T-cell (primary cell): ENCODE measurements at regions not wholly inside any gene's neighbourhood (a gene's known extent, or its start where the extent isn't known, plus 50 kb on each side); places are given as distances from the start of the nearest gene placed in this dataset.
"Not testable (repeated sequence)": the region's sequence is repeated elsewhere in the genome, so short reads cannot be mapped to it uniquely, and the experiment has no call there.

Experiments
- ATAC-seq, 4 experiments: fragments of 200-7000 bp in 3 of 4; fragments of 150-1000 bp in 1 of 4; cut with Tn5 transposase; replicated peaks in 1 of 4; 1 replicate in 3 of 4; 2 replicates in 1 of 4; pipeline ENCODE4 v1.10.0; 2021; ENCODE audit warnings: moderate library complexity in 3 of 4, mild to moderate bottlenecking in 2 of 4, moderate number of reproducible peaks in 1 of 4
- CTCF ChIA-PET, 2 donors: fragments of 300-600 bp; sonication (Branson Sonifier 250); formaldehyde crosslinking; loops; one replicate each; lab custom pipeline; 2022; ENCODE audit warnings: antibody characterized with exemption in 2 of 2; lab: Charles Lee
- POLR2A ChIA-PET, 2 donors: fragments of 300-600 bp; sonication (Branson Sonifier 250); formaldehyde crosslinking; loops; one replicate each; lab custom pipeline; 2022; ENCODE audit warnings: antibody characterized with exemption in 2 of 2; lab: Charles Lee
- DNase-seq, 35 experiments: peaks; one replicate each; pipeline versions ENCODE4 v3.0.0 to v3.0.0-alpha.2; 2013 to 2023
- H3K27ac ChIP-seq: one replicate; pipeline ENCODE4 v1.5.1; 2013; ENCODE audit warnings: low read length
- H3K27me3 ChIP-seq, 2 experiments: replicated peaks in 1 of 2; 1 replicate in 1 of 2; 2 replicates in 1 of 2; pipeline versions ENCODE4 v1.6.1 to v1.7.0; 2013; ENCODE audit warnings: low read length in 1 of 2, mixed read lengths in 1 of 2; ENCODE audit not compliant: control insufficient read depth in 2 of 2, insufficient read depth in 2 of 2; ENCODE audit errors: extremely low read depth in 1 of 2
- H3K36me3 ChIP-seq, 2 donors: 1 replicate in 1 of 2; 2 replicates in 1 of 2; pipeline versions ENCODE4 v1.6.1 to v1.7.0; 2013; ENCODE audit warnings: low read length in 1 of 2; ENCODE audit not compliant: control insufficient read depth in 2 of 2, insufficient read depth in 1 of 2; ENCODE audit errors: extremely low read depth in 1 of 2
- H3K4me1 ChIP-seq, 2 experiments: 1 replicate in 1 of 2; 2 replicates in 1 of 2; pipeline versions ENCODE4 v1.6.1 to v1.7.0; 2013; ENCODE audit warnings: low read length in 2 of 2, mixed read lengths in 1 of 2; ENCODE audit not compliant: insufficient read depth in 2 of 2, control insufficient read depth in 1 of 2; ENCODE audit errors: extremely low read depth in 1 of 2
- H3K4me3 ChIP-seq, 2 donors: 1 replicate in 1 of 2; 2 replicates in 1 of 2; pipeline versions ENCODE4 v1.5.1 to v1.7.0; 2013; ENCODE audit warnings: mild to moderate bottlenecking in 2 of 2, low read length in 1 of 2, moderate library complexity in 1 of 2; ENCODE audit not compliant: control insufficient read depth in 1 of 2; ENCODE audit errors: extremely low read depth in 1 of 2
- H3K9me3 ChIP-seq: 2 replicates; pipeline ENCODE4 v1.7.0; 2013
- H3K27ac Mint-ChIP-seq, 2 donors: one replicate each; pipeline ENCODE4 v1.8.0; 2020 to 2021; ENCODE audit warnings: mild to moderate bottlenecking in 2 of 2, mixed read lengths in 2 of 2
- H3K27me3 Mint-ChIP-seq, 2 donors: one replicate each; pipeline ENCODE4 v1.8.0; 2021 to 2022; ENCODE audit warnings: mixed read lengths in 2 of 2
- H3K36me3 Mint-ChIP-seq: one replicate; pipeline ENCODE4 v1.8.0; 2021; ENCODE audit warnings: mixed read lengths
- H3K4me1 Mint-ChIP-seq, 3 donors: one replicate each; pipeline ENCODE4 v1.8.0; 2020 to 2022; ENCODE audit warnings: mixed read lengths in 3 of 3, mild to moderate bottlenecking in 1 of 3
- H3K4me3 Mint-ChIP-seq, 3 donors: one replicate each; pipeline ENCODE4 v1.8.0; 2020 to 2022; ENCODE audit warnings: mild to moderate bottlenecking in 3 of 3, mixed read lengths in 3 of 3, moderate library complexity in 3 of 3
- H3K9me3 Mint-ChIP-seq, 3 donors: one replicate each; pipeline ENCODE4 v1.8.0; 2020 to 2022; ENCODE audit warnings: mixed read lengths in 3 of 3
- WGBS: methylation state at CpG from one replicate; pipeline ENCODE4 v1.1.5; 2013; ENCODE audit warnings: missing lambda C conversion rate; ENCODE audit not compliant: insufficient coverage; 5-methylcytosine and 5-hydroxymethylcytosine counted together

DNA sequence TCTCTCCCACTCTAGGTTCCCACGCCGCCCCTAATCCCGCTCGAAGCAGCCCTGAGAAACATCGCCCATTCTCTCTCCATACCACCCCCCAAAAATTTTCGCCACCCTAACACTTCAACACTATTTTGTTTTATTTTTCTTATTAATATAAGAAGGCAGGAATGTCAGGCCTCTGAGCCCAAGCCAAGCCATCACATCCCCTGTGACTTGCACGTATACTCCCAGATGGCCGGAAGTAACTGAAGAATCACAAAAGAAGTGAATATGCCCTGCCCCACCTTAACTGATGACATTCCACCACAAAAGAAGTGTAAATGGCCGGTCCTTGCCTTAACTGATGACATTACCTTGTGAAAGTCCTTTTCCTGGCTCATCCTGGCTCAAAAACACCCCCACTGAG lies 127.2 kb upstream of the ADCY2 start:
- CTCF ChIA-PET, H3K4me3 Mint-ChIP-seq, POLR2A ChIA-PET, H3K27ac Mint-ChIP-seq, H3K9me3 ChIP-seq, H3K36me3 Mint-ChIP-seq, H3K4me1 Mint-ChIP-seq, DNase-seq, H3K36me3 ChIP-seq, H3K27ac ChIP-seq, H3K27me3 ChIP-seq, H3K27me3 Mint-ChIP-seq, H3K9me3 Mint-ChIP-seq, H3K4me1 ChIP-seq, H3K4me3 ChIP-seq, ATAC-seq: not testable (repeated sequence)
- no CpG with 5 or more reads among the region's 9 CpGs for WGBS

DNA sequence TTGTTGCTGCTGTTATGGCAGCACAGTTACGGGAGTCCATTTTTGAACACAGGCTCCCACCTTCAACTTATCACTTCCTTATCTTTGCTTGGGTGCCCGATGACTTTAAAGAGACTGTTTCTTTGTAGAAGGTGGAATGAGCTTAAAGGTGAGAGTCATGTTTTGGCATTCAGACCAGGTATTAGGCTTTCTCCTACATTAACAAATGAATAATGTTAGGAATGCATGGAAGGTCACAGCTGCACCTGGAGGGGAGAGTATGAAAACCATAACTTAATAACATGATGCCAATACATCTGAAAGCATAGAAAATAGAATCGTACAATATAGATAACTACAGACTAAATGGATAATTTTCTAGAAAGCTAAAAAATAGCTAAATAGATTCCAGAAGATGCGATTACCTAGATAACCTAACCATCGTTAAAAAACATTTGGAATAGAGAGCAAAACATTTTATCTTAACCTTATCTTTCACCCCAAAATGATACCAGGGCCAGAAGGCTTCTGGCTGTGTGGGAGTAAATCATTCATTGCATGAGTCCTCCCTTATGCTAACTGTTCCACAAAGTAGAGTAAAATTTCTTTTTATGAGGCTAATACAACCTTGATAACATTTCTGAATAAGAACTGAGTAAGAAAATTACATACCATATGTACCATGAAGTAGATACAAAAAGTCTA lies 126.2 kb upstream of the ADCY2 start:
- H3K9me3 Mint-ChIP-seq: peaks cover 0 to 3% (median 3%) of the 10 kb centered on the region in 3 donors
- no peaks in the 10 kb centered on the region for H3K27me3 ChIP-seq
- H3K9me3 ChIP-seq: no peaks in the 10 kb centered on the region
- ChIA-PET CTCF (no interaction called here), POLR2A (no interaction called here)
- no peak overlapping the region for H3K4me3 Mint-ChIP-seq
- H3K4me1 Mint-ChIP-seq: no peaks in the 10 kb centered on the region
- no peak overlapping the region for H3K27ac ChIP-seq
- H3K36me3 ChIP-seq: no peaks in the 10 kb centered on the region
- no peaks in the 10 kb centered on the region for H3K4me1 ChIP-seq
- no peak overlapping the region for H3K27ac Mint-ChIP-seq
- ATAC-seq: no peak
- no peak for DNase-seq
- peaks cover 0 to 3% of the 10 kb centered on the region in 2 donors for H3K27me3 Mint-ChIP-seq
- no peaks in the 10 kb centered on the region for H3K36me3 Mint-ChIP-seq
- no CpG with 5 or more reads among the region's 5 CpGs for WGBS
- no peak overlapping the region for H3K4me3 ChIP-seq

DNA sequence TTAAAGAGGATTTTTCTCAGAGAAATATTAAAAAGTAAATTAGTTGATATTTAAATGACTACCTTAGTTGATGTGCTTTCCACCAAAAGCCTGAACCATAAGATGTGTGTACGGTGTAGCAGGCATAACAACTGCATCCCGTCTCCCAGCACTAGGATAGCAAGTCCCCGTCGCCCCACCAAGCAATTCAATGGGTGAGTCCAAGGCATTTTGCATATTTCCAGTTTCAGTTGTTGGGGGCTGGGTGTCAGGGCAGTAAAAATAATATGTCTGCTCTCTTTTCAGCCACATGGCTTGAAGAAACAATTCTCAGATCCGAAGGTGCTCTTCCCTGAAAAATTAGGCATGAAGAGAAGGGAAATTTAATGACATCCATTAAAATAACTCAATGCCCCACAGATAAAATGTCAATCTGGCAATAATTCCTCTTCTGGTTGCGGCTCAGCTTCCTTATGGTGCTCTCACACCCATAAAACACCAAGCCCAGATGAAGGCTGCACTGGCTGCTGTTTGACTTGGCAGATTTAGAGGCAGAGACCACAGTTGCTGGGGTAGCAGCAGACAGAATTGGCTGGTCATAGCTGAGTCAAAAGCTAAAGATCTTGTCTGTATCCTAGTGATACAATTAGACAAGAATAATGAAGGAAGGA lies 124.4 kb upstream of the ADCY2 start:
- no peak overlapping the region for H3K27ac Mint-ChIP-seq
- 62% methylated on average over 5 of the region's 6 CpGs for WGBS
- H3K27ac ChIP-seq: no peak overlapping the region
- CTCF ChIA-PET: no interaction called here
- no peaks in the 10 kb centered on the region for H3K4me1 ChIP-seq
- H3K4me3 Mint-ChIP-seq: no peak overlapping the region
- ATAC-seq: no peak
- no peaks in the 10 kb centered on the region for H3K4me1 Mint-ChIP-seq
- H3K27me3 ChIP-seq: no peaks in the 10 kb centered on the region
- H3K36me3 Mint-ChIP-seq: no peaks in the 10 kb centered on the region
- POLR2A ChIA-PET: no interaction called here
- no peak overlapping the region for H3K4me3 ChIP-seq
- no peaks in the 10 kb centered on the region for H3K9me3 ChIP-seq
- DNase-seq: no peak
- no peaks in the 10 kb centered on the region for H3K36me3 ChIP-seq
- H3K27me3 Mint-ChIP-seq: peaks cover 0 to 3% of the 10 kb centered on the region in 2 donors
- peaks cover 0 to 3% (median 3%) of the 10 kb centered on the region in 3 donors for H3K9me3 Mint-ChIP-seq

DNA sequence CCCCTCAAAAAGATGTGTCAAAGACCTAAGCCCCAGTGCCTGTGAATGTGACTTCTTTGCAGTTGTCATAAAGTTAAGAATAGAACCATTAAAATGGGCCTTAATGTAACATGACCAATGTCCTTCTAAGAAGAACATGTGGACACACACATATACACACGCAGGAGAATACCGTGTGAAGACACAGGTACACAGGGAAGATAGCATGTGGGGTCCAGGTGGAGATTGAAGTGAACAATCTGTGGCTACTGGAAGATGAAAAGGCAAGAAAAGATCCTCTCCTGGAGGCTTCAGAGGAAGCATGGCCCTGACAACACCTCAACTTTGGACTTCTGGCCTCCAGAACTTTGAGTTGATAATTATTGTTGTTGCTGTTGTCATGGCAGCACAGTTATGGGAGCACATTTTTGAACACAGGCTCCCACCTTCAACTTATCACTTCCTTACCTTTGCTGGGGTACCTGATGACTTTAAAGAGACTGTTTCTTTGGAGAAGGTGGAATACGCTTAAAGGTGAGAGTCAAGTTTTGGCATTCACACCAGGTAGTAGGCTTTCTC lies 123.5 kb upstream of the ADCY2 start:
- WGBS: no CpG with 5 or more reads among the region's 3 CpGs
- H3K4me1 Mint-ChIP-seq: no peaks in the 10 kb centered on the region
- H3K27me3 Mint-ChIP-seq: peaks cover 0 to 3% of the 10 kb centered on the region in 2 donors
- no peak overlapping the region for H3K4me3 ChIP-seq
- H3K36me3 Mint-ChIP-seq: no peaks in the 10 kb centered on the region
- no peaks in the 10 kb centered on the region for H3K4me1 ChIP-seq
- H3K27ac Mint-ChIP-seq: no peak overlapping the region
- POLR2A ChIA-PET: interaction anchor here in 1 of 2 donors (0.6 kb wide), 1 partner anchor 218 kb away, joined by 3 read pairs; no protein-coding TSS in a partner anchor
- H3K27ac ChIP-seq: no peak overlapping the region
- no peaks in the 10 kb centered on the region for H3K9me3 ChIP-seq
- peaks cover 0 to 3% (median 3%) of the 10 kb centered on the region in 3 donors for H3K9me3 Mint-ChIP-seq
- ATAC-seq (no peak), DNase-seq (no peak)
- no peaks in the 10 kb centered on the region for H3K27me3 ChIP-seq
- CTCF ChIA-PET: no interaction called here
- no peaks in the 10 kb centered on the region for H3K36me3 ChIP-seq
- H3K4me3 Mint-ChIP-seq: no peak overlapping the region

DNA sequence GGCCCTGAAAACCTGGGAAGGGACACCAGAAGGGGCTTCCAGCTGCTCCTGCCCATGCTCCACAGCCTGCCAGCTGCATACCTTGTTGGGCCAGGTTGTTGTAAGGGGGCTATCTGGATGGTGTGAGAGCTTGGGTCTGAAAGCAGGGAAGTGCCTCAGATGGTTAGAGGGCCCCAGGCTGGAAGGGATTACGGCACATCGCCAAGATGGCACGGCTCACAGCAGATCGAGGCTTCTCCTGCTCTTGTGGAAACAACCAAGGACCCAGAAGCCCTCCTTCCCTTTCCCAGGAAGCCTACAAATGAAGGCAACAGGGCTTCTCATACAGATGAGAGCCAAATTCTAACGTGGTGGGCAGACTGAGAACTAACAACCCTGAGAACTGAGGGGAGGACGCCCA lies 121.7 kb upstream of the ADCY2 start:
- POLR2A ChIA-PET: no interaction called here

GRCh38 chr5:7289634-7290033 lies 106.3 kb upstream of the ADCY2 start:
- 95% methylated on average over 20 of the region's 46 CpGs for WGBS
- H3K9me3 Mint-ChIP-seq, POLR2A ChIA-PET, H3K27me3 ChIP-seq, H3K4me1 Mint-ChIP-seq, H3K27ac ChIP-seq, H3K27ac Mint-ChIP-seq, CTCF ChIA-PET, H3K4me3 ChIP-seq, H3K4me3 Mint-ChIP-seq, H3K9me3 ChIP-seq, DNase-seq, H3K36me3 ChIP-seq, H3K27me3 Mint-ChIP-seq, H3K4me1 ChIP-seq, H3K36me3 Mint-ChIP-seq: not testable (repeated sequence)
- ATAC-seq: peak in 1 of 4 experiments; percentile 40

More for the DNA sequence above, 121.7 kb upstream of the ADCY2 start:
- H3K36me3 Mint-ChIP-seq: no peaks in the 10 kb centered on the region
- no peak overlapping the region for H3K4me3 Mint-ChIP-seq
- Histone ChIP-seq H3K4me1 (no peaks in the 10 kb centered on the region), H3K27me3 (no peaks in the 10 kb centered on the region), H3K36me3 (no peaks in the 10 kb centered on the region), H3K4me3 (no peak overlapping the region), H3K9me3 (no peaks in the 10 kb centered on the region), H3K27ac (no peak overlapping the region)
- WGBS: no CpG with 5 or more reads among the region's 6 CpGs
- peaks cover 0 to 3% (median 3%) of the 10 kb centered on the region in 3 donors for H3K9me3 Mint-ChIP-seq
- CTCF ChIA-PET: no interaction called here
- H3K27me3 Mint-ChIP-seq: no peaks in the 10 kb centered on the region
- DNase-seq (no peak), ATAC-seq (no peak)
- no peaks in the 10 kb centered on the region for H3K4me1 Mint-ChIP-seq
- no peak overlapping the region for H3K27ac Mint-ChIP-seq
